Heart right ventricle (tissue), 16 donors: ENCODE measurements at regions not wholly inside any gene's neighbourhood (a gene's known extent, or its start where the extent isn't known, plus 50 kb on each side); places are given as distances from the start of the nearest gene placed in this dataset.

ENCODE experiments used
- ATAC-seq, 8 donors: fragments of 200-7000 bp; cut with Tn5 transposase; one replicate each; pipeline ENCODE4 v1.9.1; 2020; ENCODE audit warnings: mild to moderate bottlenecking in 8 of 8, moderate library complexity in 8 of 8, moderate number of reproducible peaks in 1 of 8
- DNase-seq, 2 donors: peaks; one replicate each; pipeline ENCODE4 v3.0.0-alpha.2; 2020
- H3K27ac ChIP-seq, 10 donors: fragments of 200-600 bp; sonication (generic) in 2 of 10; one replicate each; pipeline versions ENCODE4 v1.5.0 to v1.8.0; 2020 to 2022; ENCODE audit warnings: mild to moderate bottlenecking in 3 of 10
- H3K27me3 ChIP-seq, 7 donors: fragments of 200-600 bp; one replicate each; pipeline ENCODE4 v1.8.0; 2021 to 2022; ENCODE audit warnings: mild to moderate bottlenecking in 2 of 7
- H3K36me3 ChIP-seq, 9 donors: fragments of 200-600 bp; sonication (generic) in 1 of 9; one replicate each; pipeline versions ENCODE4 v1.5.0 to v1.8.0; 2020 to 2022; ENCODE audit warnings: mild to moderate bottlenecking in 2 of 9
- H3K4me1 ChIP-seq, 9 donors: fragments of 200-600 bp; sonication (generic) in 1 of 9; one replicate each; pipeline versions ENCODE4 v1.5.0 to v1.8.0; 2020 to 2022; ENCODE audit warnings: mild to moderate bottlenecking in 4 of 9
- H3K4me3 ChIP-seq, 10 donors: fragments of 200-600 bp; sonication (generic) in 2 of 10; one replicate each; pipeline versions ENCODE4 v1.5.0 to v1.8.0; 2020 to 2022; ENCODE audit warnings: mild to moderate bottlenecking in 7 of 10, moderate library complexity in 2 of 10
- H3K9me3 ChIP-seq, 11 donors: fragments of 200-600 bp in 10 of 11; sonication (generic) in 2 of 11; one replicate each; pipeline versions ENCODE4 v1.5.0 to v1.8.0; 2013 to 2022; ENCODE audit warnings: mild to moderate bottlenecking in 2 of 11, control low read depth in 1 of 11, moderate library complexity in 1 of 11
- WGBS, 2 donors: extraction: QIAGEN DNeasy Blood & Tissue Kit; methylation state at CpG; one replicate each; pipeline ENCODE4 v1.1.7; 2013; ENCODE audit warnings: inconsistent platforms in 1 of 2; 5-methylcytosine and 5-hydroxymethylcytosine counted together
- intact Hi-C, 10 donors: fragments of 100-400 bp; cut with DNase I; formaldehyde crosslinking; loops; one replicate each; pipeline versions ENCODE4 v1.11.1 to v1.14.2; 2022
- TF ChIP-seq, protein P1 (sequence below), 9 donors: fragments of 200-600 bp; sonication (generic) in 2 of 9; IDR thresholded peaks; one replicate each; pipeline versions ENCODE4 v1.5.0 to v1.8.0; 2021 to 2022; ENCODE audit warnings: antibody characterized with exemption in 9 of 9, mild to moderate bottlenecking in 5 of 9, moderate library complexity in 1 of 9
- donor health status: Arrhythmogenic right ventricular cardiomyopathy.
- donor health status: ischemic (EF 13 %, LVEDD 7.1; RV severe dilation, severe dysfunction).
- donor health status: healthy with polysubstance abuse.
- donor health status: DM: no; HTN: yes; CAD: no.
- donor health status: DM: no; HTN: no; CAD: no.
- donor health status: ischemic (EF 25% LVEDD 6.9; RV normal size, moderate dysfunction).
- donor health status: ischemic (EF 25% LVEDD 5.7; RV mildly dilated, moderate dysfunction).
- donor health status: healthy.
- donor health status: DM: yes; HTN: yes; CAD: no.
- donor health status: Ischemic cardiomyopathy.
- donor health status: ischemic (EF 35%, LVEDD 5.7; RV mildly dilated, moderate dysfunction).
- donor health status: nonischemic (EF 11% LVEDD 7.7; RV severe dilation, severe dysfunction).
- donor health status: DM: yes; HTN: yes; CAD: no.
- donor health status: PGD.
- donor health status: ischemic (EF 29% LVEDD 5.4; RV normal size, mild dysfunction).
- donor health status: nonischemic (EF 23%, LVEDD 6.1; RV moderate dilation, normal function).

DNA sequence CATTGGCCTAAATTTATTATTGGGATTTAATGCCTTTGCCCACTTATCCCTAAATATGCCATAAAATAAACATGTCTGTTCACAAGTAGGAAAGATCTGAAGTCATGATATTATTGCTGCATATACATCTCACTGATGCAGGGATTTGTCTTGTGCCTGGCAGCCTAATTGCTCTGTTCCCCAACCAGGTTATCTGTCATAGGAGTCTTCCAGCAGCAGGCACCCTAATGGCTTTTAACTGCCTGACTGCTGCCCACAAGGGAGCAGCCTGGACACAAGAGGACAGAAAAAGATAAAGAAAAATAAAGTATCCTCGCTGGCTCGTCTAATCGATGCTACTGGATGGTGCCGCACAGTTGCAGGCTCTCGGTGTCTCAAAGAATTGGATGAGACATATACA is 337.6 kb upstream of the FAR2 start:
- 90 to 94% methylated on average over 5 of the region's 5 CpGs for whole genome bisulfite sequencing, 2 donors
- no peak overlapping the region for H3K4me3 ChIP-seq
- TF ChIP-seq, protein P1, sequence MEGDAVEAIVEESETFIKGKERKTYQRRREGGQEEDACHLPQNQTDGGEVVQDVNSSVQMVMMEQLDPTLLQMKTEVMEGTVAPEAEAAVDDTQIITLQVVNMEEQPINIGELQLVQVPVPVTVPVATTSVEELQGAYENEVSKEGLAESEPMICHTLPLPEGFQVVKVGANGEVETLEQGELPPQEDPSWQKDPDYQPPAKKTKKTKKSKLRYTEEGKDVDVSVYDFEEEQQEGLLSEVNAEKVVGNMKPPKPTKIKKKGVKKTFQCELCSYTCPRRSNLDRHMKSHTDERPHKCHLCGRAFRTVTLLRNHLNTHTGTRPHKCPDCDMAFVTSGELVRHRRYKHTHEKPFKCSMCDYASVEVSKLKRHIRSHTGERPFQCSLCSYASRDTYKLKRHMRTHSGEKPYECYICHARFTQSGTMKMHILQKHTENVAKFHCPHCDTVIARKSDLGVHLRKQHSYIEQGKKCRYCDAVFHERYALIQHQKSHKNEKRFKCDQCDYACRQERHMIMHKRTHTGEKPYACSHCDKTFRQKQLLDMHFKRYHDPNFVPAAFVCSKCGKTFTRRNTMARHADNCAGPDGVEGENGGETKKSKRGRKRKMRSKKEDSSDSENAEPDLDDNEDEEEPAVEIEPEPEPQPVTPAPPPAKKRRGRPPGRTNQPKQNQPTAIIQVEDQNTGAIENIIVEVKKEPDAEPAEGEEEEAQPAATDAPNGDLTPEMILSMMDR (IDR thresholded peaks at IDR 0.05), result no peak

DNA sequence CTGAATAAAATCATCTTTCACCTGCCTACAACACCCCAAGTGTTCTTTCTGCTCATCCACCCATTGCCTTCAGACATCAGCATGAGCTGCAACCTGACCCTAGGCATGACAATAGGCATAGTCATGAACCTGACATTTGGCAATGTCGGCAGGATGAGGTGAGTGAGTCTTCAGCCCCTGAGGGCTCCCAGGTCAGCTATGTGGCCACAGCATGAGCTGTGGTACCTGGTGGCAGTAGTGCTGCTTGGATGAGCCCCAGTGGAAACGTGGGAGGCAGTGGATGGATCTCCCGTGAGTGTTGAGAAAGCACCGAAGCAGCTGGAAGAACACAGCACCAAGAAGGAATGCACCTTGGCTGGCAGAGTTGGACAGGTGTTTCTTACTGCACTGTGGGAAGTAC is 334.8 kb upstream of the FAR2 start:
- TF ChIP-seq, protein P1 (IDR thresholded peaks at IDR 0.05), result no peak
- H3K36me3 ChIP-seq, result no peaks in the 10 kb centered on the region
- no peaks in the 10 kb centered on the region for H3K9me3 ChIP-seq
- intact Hi-C loops, result no loop called here
- H3K4me1 ChIP-seq, result no peaks in the 10 kb centered on the region
- no peak overlapping the region for H3K27ac ChIP-seq
- H3K27me3 ChIP-seq, result no peaks in the 10 kb centered on the region
- ATAC-seq, result no peak
- WGBS, 2 donors, result 80 to 86% methylated on average over 4 of the region's 4 CpGs
- H3K4me3 ChIP-seq, result no peak overlapping the region
- DNase-seq, result no peak

More for the DNA sequence above, 337.6 kb upstream of the FAR2 start:
- Histone ChIP-seq H3K4me1 (no peaks in the 10 kb centered on the region), H3K36me3 (no peaks in the 10 kb centered on the region), H3K27me3 (no peaks in the 10 kb centered on the region), H3K27ac (no peak overlapping the region), H3K9me3 (no peaks in the 10 kb centered on the region)
- no peak for DNase-seq
- intact Hi-C loops, result no loop called here
- no peak for ATAC-seq

DNA sequence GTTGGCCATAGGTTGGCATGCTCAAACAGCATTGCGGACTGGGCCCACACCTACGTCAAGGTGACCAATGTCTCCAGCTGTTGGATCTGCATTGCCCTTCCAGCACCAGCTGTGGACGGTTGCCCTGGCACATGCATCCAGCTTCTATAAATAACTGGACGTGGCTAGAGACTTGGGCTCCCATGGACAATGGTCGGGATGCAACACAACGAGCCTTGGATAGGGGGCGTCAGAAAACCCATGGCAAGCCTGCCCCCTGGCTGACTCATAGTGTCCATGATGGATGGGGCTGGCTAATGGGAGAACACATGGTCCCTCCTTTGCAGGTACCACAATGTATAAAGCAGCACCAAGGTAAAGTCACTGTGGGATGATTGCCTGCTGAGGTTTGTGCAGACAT is 331.6 kb upstream of the FAR2 start:
- WGBS, 2 donors, result 80 to 89% methylated on average over 7 of the region's 7 CpGs
- Histone ChIP-seq H3K4me3 (no peak overlapping the region), H3K27ac (no peak overlapping the region), H3K36me3 (no peaks in the 10 kb centered on the region), H3K27me3 (no peaks in the 10 kb centered on the region), H3K9me3 (no peaks in the 10 kb centered on the region), H3K4me1 (no peaks in the 10 kb centered on the region)
- DNase-seq, result no peak
- no peak for ATAC-seq
- TF ChIP-seq, protein P1 (IDR thresholded peaks at IDR 0.05), result no peak
- intact Hi-C loops, result no loop called here

DNA sequence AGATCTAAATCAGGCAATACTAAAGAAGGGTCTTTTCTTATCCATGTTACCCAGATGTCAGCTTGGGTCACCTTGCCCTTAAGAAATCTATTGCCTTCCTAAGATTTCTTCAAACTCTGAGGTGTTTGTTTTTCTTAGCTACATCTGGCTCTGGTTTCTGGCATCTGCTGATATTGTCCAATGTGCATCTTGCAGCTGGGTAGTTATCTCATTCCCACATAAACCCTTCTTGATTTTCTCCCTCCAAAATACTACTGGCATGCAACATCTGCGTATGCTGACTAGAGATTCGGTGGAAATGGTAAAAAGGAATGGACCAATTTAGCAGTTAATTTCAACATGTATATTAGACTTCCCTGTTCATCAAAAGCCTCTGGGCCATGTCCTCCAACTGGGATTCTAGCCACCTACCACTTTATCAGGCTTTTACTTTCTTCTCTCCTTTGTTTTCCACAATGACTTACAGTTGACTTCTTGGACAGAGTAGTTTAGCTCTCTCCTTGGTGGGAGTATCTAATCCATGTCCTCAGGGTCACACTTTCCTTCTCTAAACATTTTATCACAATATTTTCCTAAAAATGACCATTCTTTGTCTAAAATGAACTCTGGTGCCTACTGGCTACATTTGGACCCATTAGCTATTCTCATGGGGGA is 324.8 kb upstream of the FAR2 start:
- TF ChIP-seq, protein P1 (IDR thresholded peaks at IDR 0.05), result no peak
- peak overlapping the region in 4 of 10 donors; percentile 13 to 42 (median 34) for H3K27ac ChIP-seq
- intact Hi-C loops, result loop anchor here in 1 of 10 donors (5.0 kb wide), 1 partner anchor 1942 kb away; no protein-coding TSS in a partner anchor
- ATAC-seq (peak in 5 of 8 donors; percentile 49 to 79 (median 69)), DNase-seq (no peak)
- 66 to 72% methylated on average over 2 of the region's 2 CpGs for WGBS, 2 donors
- no peaks in the 10 kb centered on the region for H3K36me3 ChIP-seq
- H3K9me3 ChIP-seq, result no peaks in the 10 kb centered on the region
- no peaks in the 10 kb centered on the region for H3K27me3 ChIP-seq
- no peak overlapping the region for H3K4me3 ChIP-seq
- peaks cover 0 to 8% (median 0%) of the 10 kb centered on the region in 9 donors for H3K4me1 ChIP-seq
